ENCODE measurements at regions not wholly inside any gene's neighbourhood (a gene's known extent, or its start where the extent isn't known, plus 50 kb on each side); places are given as distances from the start of the nearest gene placed in this dataset.

GRCh38 chr6:132190097-132190814 is 211.0 kb downstream of the MOXD1 start (continued):
- no peak for TF ChIP-seq RNF2 (IDR thresholded peaks at IDR 0.05; ENCODE audit: borderline replicate concordance, low read depth, low read length, missing control alignments, poor library complexity, severe bottlenecking)

Data from H1 (cell line).